ENCODE measurements at regions not wholly inside any gene's neighbourhood (a gene's known extent, or its start where the extent isn't known, plus 50 kb on each side); places are given as distances from the start of the nearest gene placed in this dataset.

DNA sequence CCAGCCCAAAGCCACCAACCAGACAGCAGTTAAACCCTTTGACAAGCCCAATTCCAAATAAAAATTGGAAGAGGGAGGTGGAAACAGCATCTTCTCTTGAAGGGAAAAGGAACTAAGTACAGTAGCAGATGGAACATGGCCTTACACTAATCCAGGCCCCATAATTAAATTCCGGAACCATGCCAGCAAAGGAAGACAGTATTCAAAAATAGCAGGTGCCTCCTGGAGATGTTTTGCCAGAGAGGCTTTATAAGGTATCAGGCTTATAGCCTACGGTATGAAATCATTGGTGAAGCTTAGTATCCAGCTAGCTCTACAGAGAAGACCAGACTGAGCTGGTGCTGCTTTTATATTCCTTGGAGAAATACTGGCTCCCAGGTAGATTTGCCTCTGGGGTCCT lies 344.1 kb upstream of the API5 start:
- no peaks in the 10 kb centered on the region for H3K36me3 ChIP-seq
- no peak for DNase-seq (ENCODE audit: low spot score)

DNA sequence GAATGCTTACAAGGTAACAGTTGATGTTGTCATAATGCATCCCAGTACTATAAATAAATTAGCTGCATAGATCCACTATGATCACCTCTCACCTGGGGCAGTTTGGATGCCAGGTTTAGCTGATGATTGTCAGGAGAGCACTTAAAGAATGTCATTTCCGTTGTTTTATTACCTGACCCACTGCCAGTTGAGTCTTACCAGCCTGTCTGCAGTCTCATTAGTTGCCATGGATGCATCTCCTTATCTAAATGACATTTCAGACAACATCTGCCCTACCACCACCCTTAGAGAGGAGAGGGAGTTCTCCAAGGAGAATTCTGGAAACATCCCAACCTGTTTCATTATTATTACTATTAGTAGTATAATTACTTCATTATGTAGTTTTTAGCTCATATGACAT lies 339.1 kb upstream of the API5 start:
- Histone ChIP-seq H3K27ac (no peak overlapping the region), H3K4me1 (no peaks in the 10 kb centered on the region), H3K36me3 (no peaks in the 10 kb centered on the region), H3K4me3 (no peak overlapping the region), H3K27me3 (no peaks in the 10 kb centered on the region), H3K9me3 (no peaks in the 10 kb centered on the region)
- TF ChIP-seq, protein P1, sequence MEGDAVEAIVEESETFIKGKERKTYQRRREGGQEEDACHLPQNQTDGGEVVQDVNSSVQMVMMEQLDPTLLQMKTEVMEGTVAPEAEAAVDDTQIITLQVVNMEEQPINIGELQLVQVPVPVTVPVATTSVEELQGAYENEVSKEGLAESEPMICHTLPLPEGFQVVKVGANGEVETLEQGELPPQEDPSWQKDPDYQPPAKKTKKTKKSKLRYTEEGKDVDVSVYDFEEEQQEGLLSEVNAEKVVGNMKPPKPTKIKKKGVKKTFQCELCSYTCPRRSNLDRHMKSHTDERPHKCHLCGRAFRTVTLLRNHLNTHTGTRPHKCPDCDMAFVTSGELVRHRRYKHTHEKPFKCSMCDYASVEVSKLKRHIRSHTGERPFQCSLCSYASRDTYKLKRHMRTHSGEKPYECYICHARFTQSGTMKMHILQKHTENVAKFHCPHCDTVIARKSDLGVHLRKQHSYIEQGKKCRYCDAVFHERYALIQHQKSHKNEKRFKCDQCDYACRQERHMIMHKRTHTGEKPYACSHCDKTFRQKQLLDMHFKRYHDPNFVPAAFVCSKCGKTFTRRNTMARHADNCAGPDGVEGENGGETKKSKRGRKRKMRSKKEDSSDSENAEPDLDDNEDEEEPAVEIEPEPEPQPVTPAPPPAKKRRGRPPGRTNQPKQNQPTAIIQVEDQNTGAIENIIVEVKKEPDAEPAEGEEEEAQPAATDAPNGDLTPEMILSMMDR (IDR thresholded peaks at IDR 0.05), result no peak
- no peak for DNase-seq (ENCODE audit: low spot score)

More for the DNA sequence above, 344.1 kb upstream of the API5 start:
- TF ChIP-seq, protein P1 (IDR thresholded peaks at IDR 0.05), result no peak
- no peaks in the 10 kb centered on the region for H3K27me3 ChIP-seq
- no peak overlapping the region for H3K4me3 ChIP-seq
- H3K9me3 ChIP-seq, result peaks cover 0 to 4% of the 10 kb centered on the region in 2 donors
- H3K27ac ChIP-seq, result no peak overlapping the region
- H3K4me1 ChIP-seq, result no peaks in the 10 kb centered on the region

DNA sequence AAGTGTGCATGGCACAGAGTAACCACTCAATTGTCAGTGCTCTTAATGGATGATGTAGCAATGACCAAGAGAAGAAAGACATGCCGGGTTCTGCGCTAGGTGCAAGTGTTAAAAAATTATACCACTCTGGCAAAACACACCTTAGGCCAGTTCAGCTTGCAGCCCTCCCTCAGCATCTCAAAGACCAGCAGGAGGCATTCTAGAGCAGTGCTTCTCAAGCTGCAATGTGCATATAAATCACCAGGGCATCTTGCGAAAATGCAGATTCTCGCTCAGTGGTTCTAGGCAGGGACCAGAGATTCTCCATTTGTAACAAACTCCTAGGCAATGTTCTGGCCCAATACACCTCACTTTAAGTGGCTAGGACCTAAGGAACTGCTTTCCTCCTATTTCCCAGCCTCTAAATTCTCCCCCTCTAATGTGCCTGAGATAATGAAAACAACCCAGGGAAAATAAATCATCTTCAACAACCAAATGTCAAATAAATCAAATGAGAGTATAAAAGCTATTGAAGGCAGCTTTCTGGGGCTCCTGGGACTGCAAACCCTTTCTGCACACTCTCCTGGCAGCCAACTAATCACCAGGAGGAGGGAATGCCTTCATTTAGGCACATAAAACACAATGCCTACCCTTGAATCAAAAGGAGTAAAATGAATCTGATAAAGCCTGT lies 337.2 kb upstream of the API5 start:
- no peak overlapping the region for H3K4me3 ChIP-seq
- TF ChIP-seq, protein P1 (IDR thresholded peaks at IDR 0.05), result no peak
- no peak for DNase-seq (ENCODE audit: low spot score)
- no peaks in the 10 kb centered on the region for H3K36me3 ChIP-seq
- H3K27me3 ChIP-seq, result no peaks in the 10 kb centered on the region
- no peaks in the 10 kb centered on the region for H3K4me1 ChIP-seq
- H3K27ac ChIP-seq, result no peak overlapping the region
- H3K9me3 ChIP-seq, result no peaks in the 10 kb centered on the region

DNA sequence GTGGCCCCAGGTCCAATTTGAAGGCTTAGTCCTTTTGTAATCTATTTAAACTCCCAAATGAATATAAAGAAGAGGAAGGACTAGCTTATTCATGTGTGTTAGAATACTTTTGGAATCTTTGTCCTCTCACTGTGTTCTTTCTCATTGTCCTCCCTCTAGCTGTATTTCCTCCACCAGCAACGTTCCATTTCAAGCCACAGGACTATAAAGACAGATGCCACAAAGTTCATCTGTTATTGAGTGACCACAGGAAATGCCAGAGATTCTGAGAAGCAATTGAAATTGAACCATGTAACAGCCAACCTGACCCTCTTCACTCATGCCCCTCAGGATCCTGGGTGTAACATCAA lies 336.6 kb upstream of the API5 start:
- TF ChIP-seq, protein P1 (IDR thresholded peaks at IDR 0.05), result no peak
- Histone ChIP-seq H3K4me3 (no peak overlapping the region), H3K27me3 (no peaks in the 10 kb centered on the region), H3K4me1 (no peaks in the 10 kb centered on the region), H3K27ac (no peak overlapping the region), H3K36me3 (no peaks in the 10 kb centered on the region), H3K9me3 (no peaks in the 10 kb centered on the region)
- DNase-seq (ENCODE audit: low spot score), result no peak

DNA sequence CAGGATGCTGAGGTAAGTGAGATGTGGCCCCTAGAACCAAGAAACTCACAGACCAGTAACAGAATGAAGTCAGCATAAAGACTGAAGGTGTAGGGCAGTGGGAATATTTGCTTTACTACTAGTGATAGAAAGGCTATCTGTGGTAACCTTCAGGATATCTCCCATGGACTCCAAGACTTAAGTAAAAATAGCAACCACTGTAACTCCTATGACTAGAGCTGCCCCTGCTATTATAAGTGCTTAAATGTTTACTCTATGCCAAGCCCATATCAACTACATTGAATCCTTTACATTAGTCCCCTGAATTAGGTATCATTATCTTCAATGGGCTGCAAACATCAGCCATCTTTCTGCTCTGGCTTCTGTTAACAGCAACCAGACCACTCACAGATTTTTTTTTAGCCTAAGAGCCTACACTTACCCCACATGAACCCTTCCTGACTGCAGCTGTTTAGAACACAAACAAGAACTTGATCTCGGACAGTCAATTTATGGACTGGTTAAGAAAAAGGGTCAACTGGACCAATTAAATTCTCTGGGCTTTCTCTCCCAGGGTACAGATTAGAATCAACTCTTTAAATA lies 335.1 kb upstream of the API5 start:
- no peaks in the 10 kb centered on the region for H3K27me3 ChIP-seq
- TF ChIP-seq, protein P1 (IDR thresholded peaks at IDR 0.05), result no peak
- no peaks in the 10 kb centered on the region for H3K9me3 ChIP-seq
- DNase-seq (ENCODE audit: low spot score), result no peak
- H3K4me3 ChIP-seq, result no peak overlapping the region
- H3K4me1 ChIP-seq, result no peaks in the 10 kb centered on the region
- no peaks in the 10 kb centered on the region for H3K36me3 ChIP-seq
- H3K27ac ChIP-seq, result no peak overlapping the region

DNA sequence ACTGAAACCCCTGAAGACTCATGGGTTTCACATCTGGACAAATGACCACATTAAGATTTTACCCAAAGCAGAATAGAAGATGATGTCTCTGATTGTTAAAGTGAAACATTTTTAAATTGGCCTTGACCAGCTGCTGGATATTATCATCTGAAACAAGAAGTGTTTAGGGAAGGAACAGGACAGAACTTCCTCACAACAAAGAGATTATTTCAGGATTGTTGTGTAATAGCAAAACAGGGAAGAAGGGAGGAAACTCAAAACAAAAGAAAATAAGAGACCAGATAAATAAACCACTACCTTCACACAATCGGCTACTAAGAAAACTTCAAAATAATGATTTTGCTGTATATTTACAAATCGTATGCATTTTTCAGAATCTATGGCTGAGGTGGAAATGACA lies 319.2 kb upstream of the API5 start:
- no peaks in the 10 kb centered on the region for H3K9me3 ChIP-seq
- TF ChIP-seq, protein P1 (IDR thresholded peaks at IDR 0.05), result no peak
- DNase-seq (ENCODE audit: low spot score), result no peak
- H3K27me3 ChIP-seq, result no peaks in the 10 kb centered on the region
- H3K4me3 ChIP-seq, result no peak overlapping the region
- H3K4me1 ChIP-seq, result no peaks in the 10 kb centered on the region
- H3K27ac ChIP-seq, result no peak overlapping the region
- H3K36me3 ChIP-seq, result no peaks in the 10 kb centered on the region
